Endothelial cell (in vitro differentiated cells): ENCODE measurements at regions not wholly inside any gene's neighbourhood (a gene's known extent, or its start where the extent isn't known, plus 50 kb on each side); places are given as distances from the start of the nearest gene placed in this dataset.

Experiments
- DNase-seq: peaks from one replicate; pipeline ENCODE4 v3.0.0; 2021; ENCODE audit warnings: low spot score
- H3K27ac Mint-ChIP-seq: one replicate; pipeline ENCODE4 v1.8.0; 2021; ENCODE audit warnings: mixed read lengths, inconsistent platforms; ENCODE audit not compliant: unreplicated experiment
- H3K27me3 Mint-ChIP-seq: one replicate; pipeline ENCODE4 v1.8.0; 2021; ENCODE audit warnings: mild to moderate bottlenecking, moderate library complexity, mixed read lengths, inconsistent platforms; ENCODE audit not compliant: unreplicated experiment
- H3K36me3 Mint-ChIP-seq: one replicate; pipeline ENCODE4 v1.8.0; 2021; ENCODE audit warnings: mild to moderate bottlenecking, low read depth, mixed read lengths, inconsistent platforms; ENCODE audit not compliant: unreplicated experiment
- H3K4me1 Mint-ChIP-seq: one replicate; pipeline ENCODE4 v1.8.0; 2021; ENCODE audit warnings: mild to moderate bottlenecking, mixed read lengths, inconsistent platforms; ENCODE audit not compliant: unreplicated experiment
- H3K4me3 Mint-ChIP-seq: one replicate; pipeline ENCODE4 v1.8.0; 2021; ENCODE audit warnings: mild to moderate bottlenecking, mixed read lengths, inconsistent platforms; ENCODE audit not compliant: unreplicated experiment
- H3K9me3 Mint-ChIP-seq: one replicate; pipeline ENCODE4 v1.8.0; 2021; ENCODE audit warnings: mixed read lengths, inconsistent platforms; ENCODE audit not compliant: unreplicated experiment
- TF ChIP-seq, protein P1 (sequence below): fragments of 200-600 bp; sonication (generic); IDR thresholded peaks from one replicate; pipeline ENCODE4 v1.5.0; 2021; ENCODE audit warnings: antibody characterized with exemption; ENCODE audit not compliant: unreplicated experiment

DNA sequence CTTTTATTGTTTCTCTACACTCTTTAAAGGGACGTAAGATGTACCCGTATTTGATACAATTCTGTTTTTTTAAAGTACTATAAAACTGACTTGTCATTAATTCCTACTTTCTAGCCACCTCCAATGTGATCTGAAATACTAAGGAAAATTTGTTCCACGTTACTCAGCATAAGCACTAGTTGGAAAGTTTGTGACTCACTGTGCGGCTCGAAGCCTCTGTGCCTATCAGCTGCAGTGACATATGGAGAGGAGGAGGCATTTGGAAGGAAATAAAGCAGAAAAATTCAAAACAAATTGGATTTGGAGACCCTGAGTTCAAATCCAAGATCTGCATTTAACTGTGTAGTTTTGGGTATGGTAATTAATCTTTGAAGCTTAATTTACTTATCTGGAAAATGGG is 339.3 kb downstream of the BRINP1 start:
- DNase-seq: no peak
- TF ChIP-seq, protein P1, sequence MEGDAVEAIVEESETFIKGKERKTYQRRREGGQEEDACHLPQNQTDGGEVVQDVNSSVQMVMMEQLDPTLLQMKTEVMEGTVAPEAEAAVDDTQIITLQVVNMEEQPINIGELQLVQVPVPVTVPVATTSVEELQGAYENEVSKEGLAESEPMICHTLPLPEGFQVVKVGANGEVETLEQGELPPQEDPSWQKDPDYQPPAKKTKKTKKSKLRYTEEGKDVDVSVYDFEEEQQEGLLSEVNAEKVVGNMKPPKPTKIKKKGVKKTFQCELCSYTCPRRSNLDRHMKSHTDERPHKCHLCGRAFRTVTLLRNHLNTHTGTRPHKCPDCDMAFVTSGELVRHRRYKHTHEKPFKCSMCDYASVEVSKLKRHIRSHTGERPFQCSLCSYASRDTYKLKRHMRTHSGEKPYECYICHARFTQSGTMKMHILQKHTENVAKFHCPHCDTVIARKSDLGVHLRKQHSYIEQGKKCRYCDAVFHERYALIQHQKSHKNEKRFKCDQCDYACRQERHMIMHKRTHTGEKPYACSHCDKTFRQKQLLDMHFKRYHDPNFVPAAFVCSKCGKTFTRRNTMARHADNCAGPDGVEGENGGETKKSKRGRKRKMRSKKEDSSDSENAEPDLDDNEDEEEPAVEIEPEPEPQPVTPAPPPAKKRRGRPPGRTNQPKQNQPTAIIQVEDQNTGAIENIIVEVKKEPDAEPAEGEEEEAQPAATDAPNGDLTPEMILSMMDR: no peak
- Mint-ChIP-seq H3K27ac (no peak overlapping the region), H3K4me1 (no peaks in the 10 kb centered on the region), H3K36me3 (no peaks in the 10 kb centered on the region), H3K9me3 (no peaks in the 10 kb centered on the region), H3K27me3 (peaks cover 3% of the 10 kb centered on the region), H3K4me3 (no peak overlapping the region)

DNA sequence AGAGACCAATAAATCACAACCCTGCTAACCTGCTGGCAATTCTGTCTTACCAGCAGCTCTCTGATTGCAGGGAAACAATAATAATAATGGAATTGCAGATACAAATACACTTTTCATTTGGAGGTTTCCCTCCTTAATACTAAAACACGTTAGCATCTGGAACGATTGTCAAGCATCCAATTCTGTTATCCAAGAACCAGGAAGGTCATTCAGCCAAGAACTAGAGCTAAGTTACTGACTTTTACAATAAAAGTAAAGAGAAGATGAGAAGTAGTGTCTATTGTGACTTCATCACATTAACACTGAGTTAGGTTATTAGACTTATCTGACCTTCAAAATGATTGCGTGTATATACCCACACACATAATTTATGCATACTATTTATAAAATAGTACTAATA is 335.6 kb downstream of the BRINP1 start:
- H3K4me3 Mint-ChIP-seq: no peak overlapping the region
- H3K4me1 Mint-ChIP-seq: no peaks in the 10 kb centered on the region
- H3K27ac Mint-ChIP-seq: no peak overlapping the region
- DNase-seq: no peak
- H3K27me3 Mint-ChIP-seq: peaks cover 2% of the 10 kb centered on the region
- TF ChIP-seq, protein P1: no peak
- no peaks in the 10 kb centered on the region for H3K36me3 Mint-ChIP-seq
- no peaks in the 10 kb centered on the region for H3K9me3 Mint-ChIP-seq

DNA sequence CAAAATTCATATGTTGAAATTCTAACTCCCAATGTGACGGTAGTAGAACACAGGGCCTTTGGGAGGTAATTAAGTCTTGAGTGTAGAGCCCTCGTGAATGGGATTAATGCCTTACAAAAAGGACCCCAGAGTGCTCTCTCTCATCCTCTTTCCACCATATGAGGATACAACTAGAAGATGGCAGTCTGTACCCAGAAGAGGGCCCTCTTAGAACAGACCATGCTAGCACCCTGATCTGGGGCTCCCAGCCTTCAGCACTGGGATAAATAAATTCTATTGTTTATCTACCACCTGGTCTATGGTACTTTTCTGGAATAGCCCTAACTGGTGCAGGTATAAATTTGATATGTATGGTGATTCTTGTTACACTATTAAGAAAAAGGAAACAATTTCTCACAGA is 332.3 kb downstream of the BRINP1 start:
- H3K27ac Mint-ChIP-seq: no peak overlapping the region
- H3K36me3 Mint-ChIP-seq: no peaks in the 10 kb centered on the region

DNA sequence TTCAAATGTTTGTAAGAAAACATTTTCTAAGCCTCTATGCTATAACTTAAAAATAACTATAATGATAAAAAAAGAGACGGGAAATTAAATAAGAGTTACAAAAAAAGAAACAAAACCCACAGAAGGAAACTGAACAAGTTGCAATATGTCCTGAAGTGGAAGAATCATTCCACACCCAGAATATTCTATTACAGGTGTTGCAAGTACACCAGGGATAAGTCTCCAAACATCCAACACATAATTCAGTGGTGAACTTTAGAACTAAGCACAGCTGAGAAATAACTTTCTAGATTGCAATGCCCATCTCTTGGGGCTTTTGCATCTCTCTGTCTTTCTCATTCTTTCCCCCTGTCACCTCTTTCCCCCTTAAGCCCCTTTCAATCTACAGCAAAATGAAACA is 325.2 kb downstream of the BRINP1 start:
- Mint-ChIP-seq H3K36me3 (no peaks in the 10 kb centered on the region), H3K27ac (no peak overlapping the region), H3K9me3 (no peaks in the 10 kb centered on the region), H3K4me3 (no peak overlapping the region), H3K4me1 (peaks cover 4% of the 10 kb centered on the region), H3K27me3 (no peaks in the 10 kb centered on the region)
- DNase-seq: no peak
- TF ChIP-seq, protein P1: no peak

More for the DNA sequence above, 332.3 kb downstream of the BRINP1 start:
- H3K27me3 Mint-ChIP-seq: no peaks in the 10 kb centered on the region
- no peak for DNase-seq
- no peaks in the 10 kb centered on the region for H3K9me3 Mint-ChIP-seq
- H3K4me1 Mint-ChIP-seq: no peaks in the 10 kb centered on the region
- TF ChIP-seq, protein P1: no peak
- no peak overlapping the region for H3K4me3 Mint-ChIP-seq

- H3K9me3 Mint-ChIP-seq: no peaks in the 10 kb centered on the region
- no peaks in the 10 kb centered on the region for H3K27me3 Mint-ChIP-seq
- H3K27ac Mint-ChIP-seq: no peak overlapping the region
- no peaks in the 10 kb centered on the region for H3K36me3 Mint-ChIP-seq
- no peak overlapping the region for H3K4me3 Mint-ChIP-seq
- no peak for DNase-seq
- H3K4me1 Mint-ChIP-seq: peaks cover 4% of the 10 kb centered on the region
- TF ChIP-seq, protein P1: no peak
Observed at GRCh38 chr9:119044806-119045205, 324.4 kb downstream of the BRINP1 start.
